CD4-positive, alpha-beta T cell (primary cell): ENCODE measurements at regions not wholly inside any gene's neighbourhood (a gene's known extent, or its start where the extent isn't known, plus 50 kb on each side); places are given as distances from the start of the nearest gene placed in this dataset.

Experiments used
- ATAC-seq: fragments of 200-7000 bp; cut with Tn5 transposase; one replicate; pipeline ENCODE4 v1.10.0; 2022; ENCODE audit warnings: mild to moderate bottlenecking; ENCODE audit not compliant: poor library complexity
- CTCF ChIA-PET: fragments of 350-600 bp; sonication (Branson Sonifier 250); formaldehyde crosslinking; loops from one replicate; lab custom pipeline; 2021; ENCODE audit warnings: antibody characterized with exemption, inconsistent platforms; lab: Charles Lee
- POLR2A ChIA-PET: fragments of 350-600 bp; sonication (Branson Sonifier 250); formaldehyde crosslinking; loops from one replicate; lab custom pipeline; 2021; ENCODE audit warnings: antibody characterized with exemption, inconsistent platforms; lab: Charles Lee
- DNase-seq, 14 experiments: peaks; one replicate each; pipeline ENCODE4 v3.0.0-alpha.2; 2013 to 2020; ENCODE audit warnings: mixed read lengths in 2 of 14
- H3K27ac ChIP-seq, 2 donors: one replicate each; pipeline versions ENCODE4 v1.5.1 to v1.7.0; 2013; ENCODE audit warnings: low read length in 2 of 2, low read depth in 1 of 2, mild to moderate bottlenecking in 1 of 2
- H3K27me3 ChIP-seq, 2 experiments: 1 replicate in 1 of 2; 2 replicates in 1 of 2; pipeline versions ENCODE4 v1.6.1 to v1.7.0; 2013; ENCODE audit warnings: low read length in 2 of 2, control low read depth in 1 of 2, mild to moderate bottlenecking in 1 of 2, moderate library complexity in 1 of 2; ENCODE audit not compliant: insufficient read depth in 2 of 2, control insufficient read depth in 1 of 2
- H3K36me3 ChIP-seq: one replicate; pipeline ENCODE4 v1.6.1; 2013; ENCODE audit warnings: low read length, control low read depth; ENCODE audit not compliant: insufficient read depth
- H3K4me1 ChIP-seq: one replicate; pipeline ENCODE4 v1.6.1; 2013; ENCODE audit warnings: low read length, control low read depth; ENCODE audit not compliant: insufficient read depth
- H3K4me3 ChIP-seq: one replicate; pipeline ENCODE4 v1.5.1; 2013; ENCODE audit warnings: mild to moderate bottlenecking, low read length, moderate library complexity
- H3K9me3 ChIP-seq, 2 experiments: 1 replicate in 1 of 2; 2 replicates in 1 of 2; pipeline versions ENCODE4 v1.6.1 to v1.7.0; 2013; ENCODE audit warnings: low read length in 2 of 2, mild to moderate bottlenecking in 2 of 2, control low read depth in 1 of 2, moderate library complexity in 1 of 2; ENCODE audit not compliant: control insufficient read depth in 1 of 2, insufficient read depth in 1 of 2
- H3K27ac Mint-ChIP-seq: one replicate; pipeline ENCODE4 v1.8.0; 2020; ENCODE audit warnings: mixed read lengths
- H3K27me3 Mint-ChIP-seq: one replicate; pipeline ENCODE4 v1.8.0; 2021; ENCODE audit warnings: mixed read lengths
- H3K36me3 Mint-ChIP-seq: one replicate; pipeline ENCODE4 v1.8.0; 2021; ENCODE audit warnings: low read depth, mixed read lengths
- H3K4me1 Mint-ChIP-seq: one replicate; pipeline ENCODE4 v1.8.0; 2021; ENCODE audit warnings: low read depth, mixed read lengths
- H3K4me3 Mint-ChIP-seq: one replicate; pipeline ENCODE4 v1.8.0; 2020; ENCODE audit warnings: mild to moderate bottlenecking, mixed read lengths
- H3K9me3 Mint-ChIP-seq: one replicate; pipeline ENCODE4 v1.8.0; 2020; ENCODE audit warnings: mixed read lengths
- intact Hi-C, 2 experiments: fragments of 100-400 bp; cut with DNase I in 1 of 2; cut with micrococcal nuclease in 1 of 2; formaldehyde crosslinking; loops; one replicate each; pipeline versions ENCODE4 v1.15.1 to v1.9.0; 2023 to 2025; cut with DNase I, micrococcal nuclease
- TF ChIP-seq, protein P1 (sequence below): fragments of 200-600 bp; IDR thresholded peaks from one replicate; pipeline ENCODE4 v1.8.0; 2022; ENCODE audit warnings: antibody characterized with exemption, mild to moderate bottlenecking

DNA sequence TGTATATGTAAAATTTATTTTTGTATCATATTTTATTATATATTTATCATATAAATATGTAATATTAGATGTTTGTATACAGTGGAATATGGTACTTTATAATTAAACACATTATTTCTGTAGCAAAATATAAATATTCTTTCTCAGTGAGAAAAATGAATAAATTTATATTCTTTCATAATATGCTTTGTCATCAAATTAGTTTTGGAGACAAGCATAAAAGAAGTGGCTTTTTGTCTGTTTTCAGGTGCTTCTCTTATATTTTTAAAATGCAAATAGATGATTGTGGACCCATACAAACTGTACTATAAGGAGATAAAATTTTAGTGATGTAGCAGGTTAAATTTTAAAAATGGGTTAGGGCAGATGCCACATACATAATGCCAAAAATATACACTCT lies 222.4 kb upstream of the CNTN5 start:
- H3K9me3 ChIP-seq: peaks cover 0 to 8% of the 10 kb centered on the region in 2 experiments
- no peaks in the 10 kb centered on the region for H3K4me1 ChIP-seq
- no peak overlapping the region for H3K4me3 ChIP-seq
- intact Hi-C loops: no loop called here
- ATAC-seq (no peak), DNase-seq (no peak)
- H3K9me3 Mint-ChIP-seq: peaks cover 13% of the 10 kb centered on the region
- no peak overlapping the region for H3K27ac ChIP-seq
- H3K27ac Mint-ChIP-seq: no peak overlapping the region
- H3K36me3 Mint-ChIP-seq: no peaks in the 10 kb centered on the region
- ChIA-PET CTCF (no interaction called here), POLR2A (no interaction called here)
- no peak overlapping the region for H3K4me3 Mint-ChIP-seq
- H3K27me3 ChIP-seq: no peaks in the 10 kb centered on the region
- TF ChIP-seq, protein P1, sequence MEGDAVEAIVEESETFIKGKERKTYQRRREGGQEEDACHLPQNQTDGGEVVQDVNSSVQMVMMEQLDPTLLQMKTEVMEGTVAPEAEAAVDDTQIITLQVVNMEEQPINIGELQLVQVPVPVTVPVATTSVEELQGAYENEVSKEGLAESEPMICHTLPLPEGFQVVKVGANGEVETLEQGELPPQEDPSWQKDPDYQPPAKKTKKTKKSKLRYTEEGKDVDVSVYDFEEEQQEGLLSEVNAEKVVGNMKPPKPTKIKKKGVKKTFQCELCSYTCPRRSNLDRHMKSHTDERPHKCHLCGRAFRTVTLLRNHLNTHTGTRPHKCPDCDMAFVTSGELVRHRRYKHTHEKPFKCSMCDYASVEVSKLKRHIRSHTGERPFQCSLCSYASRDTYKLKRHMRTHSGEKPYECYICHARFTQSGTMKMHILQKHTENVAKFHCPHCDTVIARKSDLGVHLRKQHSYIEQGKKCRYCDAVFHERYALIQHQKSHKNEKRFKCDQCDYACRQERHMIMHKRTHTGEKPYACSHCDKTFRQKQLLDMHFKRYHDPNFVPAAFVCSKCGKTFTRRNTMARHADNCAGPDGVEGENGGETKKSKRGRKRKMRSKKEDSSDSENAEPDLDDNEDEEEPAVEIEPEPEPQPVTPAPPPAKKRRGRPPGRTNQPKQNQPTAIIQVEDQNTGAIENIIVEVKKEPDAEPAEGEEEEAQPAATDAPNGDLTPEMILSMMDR: no peak
- no peaks in the 10 kb centered on the region for H3K27me3 Mint-ChIP-seq
- no peaks in the 10 kb centered on the region for H3K4me1 Mint-ChIP-seq
- H3K36me3 ChIP-seq: no peaks in the 10 kb centered on the region

DNA sequence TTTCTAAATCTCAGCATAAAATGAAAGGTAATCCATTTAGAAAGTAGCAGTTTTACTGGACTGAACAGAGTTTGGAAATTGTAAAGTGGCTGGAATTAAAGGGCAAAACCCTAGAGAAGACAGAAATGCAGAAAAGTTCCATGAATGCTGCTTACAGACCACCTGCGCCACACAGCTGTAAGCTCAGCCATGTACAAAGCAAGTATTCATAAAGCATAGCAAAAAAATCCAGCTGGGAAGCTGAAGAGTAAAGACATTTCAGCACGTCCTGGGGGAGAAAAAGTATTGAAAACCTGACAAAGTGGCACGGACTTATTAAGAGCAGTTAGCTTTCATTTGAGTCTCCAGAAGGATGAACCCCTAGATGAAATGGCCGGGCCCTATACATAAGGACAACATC lies 220.1 kb upstream of the CNTN5 start:
- H3K36me3 Mint-ChIP-seq: no peaks in the 10 kb centered on the region
- H3K4me1 Mint-ChIP-seq: no peaks in the 10 kb centered on the region
- H3K9me3 Mint-ChIP-seq: peaks cover 8% of the 10 kb centered on the region
- H3K4me1 ChIP-seq: no peaks in the 10 kb centered on the region
- H3K4me3 ChIP-seq: no peak overlapping the region
- H3K27ac Mint-ChIP-seq: no peak overlapping the region
- no peak overlapping the region for H3K27ac ChIP-seq
- CTCF ChIA-PET: no interaction called here
- H3K4me3 Mint-ChIP-seq: no peak overlapping the region
- no peaks in the 10 kb centered on the region for H3K27me3 ChIP-seq
- ATAC-seq: no peak
- no peaks in the 10 kb centered on the region for H3K36me3 ChIP-seq
- TF ChIP-seq, protein P1: no peak
- intact Hi-C loops: no loop called here
- H3K9me3 ChIP-seq: peaks cover 0 to 7% of the 10 kb centered on the region in 2 experiments
- no peaks in the 10 kb centered on the region for H3K27me3 Mint-ChIP-seq
- no peak for DNase-seq
- POLR2A ChIA-PET: no interaction called here

DNA sequence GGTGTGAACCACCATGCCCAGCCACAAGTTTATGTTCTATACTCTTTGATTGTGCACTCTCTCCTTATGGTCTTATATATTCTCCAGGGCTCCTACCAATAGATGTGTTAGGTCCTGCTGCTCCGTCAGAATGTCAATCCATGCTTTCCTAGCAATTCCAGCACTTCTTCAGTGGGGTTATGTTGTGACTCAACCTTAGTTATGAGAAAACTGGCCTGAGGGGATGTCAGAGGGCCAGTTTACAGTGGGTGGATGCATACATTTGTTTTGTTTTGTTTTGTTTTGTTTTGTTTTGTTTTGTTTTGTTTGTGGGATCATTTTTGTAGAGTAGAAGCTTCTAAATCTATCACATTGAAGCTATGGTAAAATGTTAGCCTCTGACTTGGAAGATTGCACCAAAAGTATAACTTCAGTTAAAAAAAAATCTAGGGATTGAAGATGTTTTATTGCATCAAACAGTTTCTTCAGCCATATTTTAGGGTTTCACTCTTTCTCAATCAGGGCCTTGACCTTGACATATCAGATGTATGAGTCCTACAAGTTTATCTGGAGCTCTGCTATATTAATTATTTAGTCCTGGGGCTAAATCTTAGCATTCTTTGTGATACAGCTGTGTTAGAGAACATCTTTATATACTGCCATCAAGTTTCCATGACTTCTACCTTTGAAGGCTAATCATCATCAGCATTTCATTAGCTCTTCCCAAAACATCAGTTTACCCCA lies 191.6 kb upstream of the CNTN5 start:
- ATAC-seq: no peak
- intact Hi-C loops: no loop called here
- Histone ChIP-seq H3K4me3 (no peak overlapping the region), H3K9me3 (peaks cover 0 to 13% of the 10 kb centered on the region in 2 experiments), H3K4me1 (no peaks in the 10 kb centered on the region), H3K27me3 (no peaks in the 10 kb centered on the region), H3K27ac (no peak overlapping the region), H3K36me3 (no peaks in the 10 kb centered on the region)
- Mint-ChIP-seq H3K9me3 (peaks cover 17% of the 10 kb centered on the region), H3K4me1 (no peaks in the 10 kb centered on the region), H3K27ac (no peak overlapping the region), H3K4me3 (no peak overlapping the region), H3K36me3 (no peaks in the 10 kb centered on the region), H3K27me3 (no peaks in the 10 kb centered on the region)
- DNase-seq: no peak
- TF ChIP-seq, protein P1: no peak
- ChIA-PET POLR2A (no interaction called here), CTCF (no interaction called here)
